ENCODE measurements at regions not wholly inside any gene's neighbourhood (a gene's known extent, or its start where the extent isn't known, plus 50 kb on each side); places are given as distances from the start of the nearest gene placed in this dataset.

DNA sequence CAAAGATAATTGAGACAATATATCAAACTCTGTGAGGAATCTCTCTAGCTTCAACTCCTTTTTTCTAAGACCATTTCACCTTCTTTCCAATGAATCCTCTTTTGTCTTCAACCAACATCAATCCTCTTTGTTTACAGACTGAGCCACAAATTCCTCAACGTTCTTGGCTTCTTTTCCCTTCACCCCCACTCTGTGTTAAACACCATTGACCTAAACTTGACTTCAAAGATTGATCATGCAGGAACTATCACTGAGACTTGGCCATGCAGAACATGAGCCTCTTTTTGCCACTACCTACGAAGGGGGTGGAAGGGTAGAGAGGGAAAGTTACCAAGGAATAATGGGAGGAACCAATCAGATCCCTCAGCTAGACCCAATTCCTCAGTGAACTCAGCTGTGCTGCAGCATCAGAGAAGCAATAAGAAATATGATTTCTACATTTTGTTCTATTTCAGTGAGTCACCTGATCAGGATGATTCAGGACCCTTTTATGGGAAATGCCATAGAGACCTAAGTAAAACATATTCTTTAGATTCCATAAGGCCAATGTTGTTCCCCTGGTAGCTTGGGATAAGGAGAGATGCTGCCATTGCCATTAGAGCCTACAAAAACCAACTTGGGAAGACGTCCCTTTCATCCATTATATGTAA, 187.7 kb upstream of the RGMB start:
- DNase-seq = no peak

DNA sequence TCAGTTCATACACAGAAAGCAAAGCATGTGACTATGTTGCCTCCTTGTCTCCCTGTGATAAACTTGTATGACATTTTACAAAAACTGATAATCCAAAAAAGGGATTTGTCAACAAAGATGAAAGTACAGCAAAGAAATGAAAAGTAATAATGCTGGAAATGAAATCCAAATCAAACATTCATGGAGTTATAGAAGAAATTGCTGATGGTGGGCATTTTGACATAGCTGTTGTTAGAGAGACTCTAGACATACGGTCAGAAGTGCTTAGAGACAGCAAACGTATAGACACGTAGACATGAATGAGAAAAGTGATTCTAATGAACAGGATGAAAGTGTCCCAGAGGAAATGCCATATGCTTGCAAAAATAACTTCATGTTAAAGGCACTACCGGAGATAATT, 186.9 kb upstream of the RGMB start:
- DNase-seq = no peak

DNA sequence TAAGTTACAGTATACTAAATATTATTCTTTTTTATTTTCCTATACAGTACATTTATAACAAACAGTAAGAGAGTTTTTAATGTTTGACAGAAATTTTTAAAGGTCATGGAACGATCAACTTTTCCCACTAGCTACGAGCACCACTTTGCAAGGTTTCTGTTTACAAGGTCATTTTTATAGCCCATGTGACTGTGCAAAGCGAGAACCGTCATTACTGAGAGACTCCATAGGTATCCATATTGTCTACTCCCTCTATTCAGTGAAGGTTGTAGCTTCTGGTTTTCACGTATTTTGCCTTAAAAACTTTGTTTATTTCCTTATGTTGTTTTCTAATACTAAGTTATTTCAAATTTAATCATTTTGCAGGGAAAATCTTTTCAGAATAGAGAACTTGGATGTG, 186.3 kb upstream of the RGMB start:
- no peak for DNase-seq

DNA sequence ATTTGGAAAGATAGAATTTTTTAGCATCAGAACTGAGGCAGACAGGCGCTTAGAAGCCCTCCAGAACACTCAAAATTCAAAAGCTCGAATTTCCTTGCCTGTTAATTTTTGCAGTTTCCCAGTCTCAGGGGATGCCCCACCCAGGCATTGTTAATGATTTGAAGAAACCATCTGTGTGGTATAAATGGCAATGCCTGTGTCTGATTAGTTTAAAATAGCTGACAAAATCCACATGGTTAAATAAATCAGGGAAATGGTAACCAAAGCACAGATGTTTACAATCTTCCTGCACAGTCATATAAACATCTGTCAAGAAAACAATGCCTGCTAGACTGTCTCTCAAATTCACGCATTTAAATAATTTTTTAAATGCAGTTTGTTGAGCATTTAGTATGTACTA, 185.2 kb upstream of the RGMB start:
- no peak for DNase-seq

DNA sequence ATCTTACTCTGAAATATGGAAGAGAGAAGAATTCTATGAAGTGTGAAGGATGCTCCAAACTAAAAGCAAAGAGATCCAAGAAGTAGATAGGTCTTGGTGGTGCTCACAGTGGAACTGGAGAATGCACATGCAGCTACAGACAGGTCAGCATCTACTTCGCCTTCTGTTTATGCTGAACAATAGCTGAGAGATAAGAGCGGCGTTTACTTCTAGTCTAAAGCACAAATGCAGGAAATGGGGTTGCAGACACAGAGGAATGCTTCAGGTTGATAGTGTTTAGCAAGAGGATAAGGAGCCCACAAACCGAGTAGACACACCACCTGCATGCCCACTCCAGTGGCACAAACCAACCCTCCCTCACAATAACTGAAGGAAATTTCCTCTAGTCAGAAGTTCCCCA, 180.0 kb upstream of the RGMB start:
- no peak for DNase-seq

GRCh38 chr5:98594098-98594497, 179.4 kb upstream of the RGMB start:
- no peak for DNase-seq

DNA sequence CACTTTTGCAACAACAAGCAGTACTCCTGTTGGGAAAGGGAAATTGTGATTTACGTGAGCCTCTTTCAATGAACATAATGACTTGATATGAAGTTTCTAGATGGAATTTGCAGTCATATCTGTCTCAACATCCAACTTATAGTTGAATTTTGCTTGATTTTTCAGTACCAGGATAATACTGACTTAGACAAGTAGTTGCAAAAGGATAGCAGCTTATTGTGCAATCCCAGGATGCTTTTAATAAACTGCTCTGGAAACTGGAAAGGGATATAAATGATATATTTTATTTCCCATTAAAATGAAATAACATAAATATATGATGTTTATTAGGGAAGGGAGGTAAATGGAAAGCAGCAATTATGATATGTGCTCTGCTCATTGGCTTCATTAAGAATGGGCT, 174.4 kb upstream of the RGMB start:
- DNase-seq = no peak

GRCh38 chr5:98602534-98603112, 170.8 kb upstream of the RGMB start:
- DNase-seq = no peak

GRCh38 chr5:98603456-98603855, 170.0 kb upstream of the RGMB start:
- DNase-seq = no peak

- DNase-seq = no peak
These were observed 169.2 kb upstream of the RGMB start for GRCh38 chr5:98604301-98604700.

DNA sequence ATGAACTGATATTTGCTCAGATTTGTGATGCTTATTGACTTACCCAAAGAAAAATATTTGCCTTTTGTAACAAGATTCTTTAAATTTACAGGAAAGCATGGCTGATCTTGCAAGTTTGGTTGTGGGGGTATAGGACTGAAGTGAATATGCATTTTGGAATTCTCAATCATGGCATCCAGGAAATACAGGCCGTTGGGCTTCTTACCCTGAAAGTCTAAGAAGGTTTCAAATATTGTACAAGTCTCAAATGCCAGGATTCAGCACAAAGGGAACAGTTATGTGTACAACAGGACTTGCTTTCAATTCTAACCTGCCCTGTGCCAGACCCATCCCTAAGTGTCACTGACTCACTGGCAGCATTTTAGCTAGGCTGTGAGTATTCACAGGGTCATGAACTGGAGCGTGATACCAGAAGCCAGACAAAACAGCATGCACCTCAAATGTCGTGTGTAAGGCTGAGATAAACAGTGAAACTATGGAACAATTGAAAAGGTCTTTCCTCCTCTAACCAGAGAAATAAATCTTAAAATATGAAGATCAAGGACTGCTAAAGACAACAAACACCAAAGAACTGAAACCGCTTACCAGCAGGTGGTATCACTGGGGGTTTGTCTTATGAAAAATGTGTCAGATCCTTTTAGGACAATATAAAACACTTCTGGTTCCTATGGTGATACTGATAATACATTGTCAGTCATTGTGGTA, 168.6 kb upstream of the RGMB start:
- DNase-seq = no peak

GRCh38 chr5:98605426-98605825, 168.0 kb upstream of the RGMB start:
- DNase-seq = no peak

- DNase-seq = no peak
These were observed 166.5 kb upstream of the RGMB start for GRCh38 chr5:98606961-98607360.

DNA sequence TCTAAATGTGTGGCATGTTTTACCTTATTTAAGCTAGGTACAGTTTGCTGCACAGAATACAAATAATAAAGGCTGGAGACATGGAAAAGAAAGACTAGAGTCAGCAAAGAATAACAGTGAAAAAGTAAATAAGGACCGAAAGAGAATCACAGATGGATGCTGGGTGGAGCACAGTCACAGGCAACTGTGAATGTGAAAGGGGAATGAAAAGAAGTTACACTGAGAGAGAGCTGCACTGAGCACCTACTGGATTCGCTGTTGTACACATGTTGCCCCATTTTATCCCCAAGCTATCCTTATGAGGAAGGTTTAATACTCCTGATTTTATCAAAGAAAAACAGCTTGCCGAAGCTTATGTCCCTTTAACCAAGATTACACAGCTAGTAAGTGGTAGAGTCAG, 165.4 kb upstream of the RGMB start:
- no peak for DNase-seq

DNA sequence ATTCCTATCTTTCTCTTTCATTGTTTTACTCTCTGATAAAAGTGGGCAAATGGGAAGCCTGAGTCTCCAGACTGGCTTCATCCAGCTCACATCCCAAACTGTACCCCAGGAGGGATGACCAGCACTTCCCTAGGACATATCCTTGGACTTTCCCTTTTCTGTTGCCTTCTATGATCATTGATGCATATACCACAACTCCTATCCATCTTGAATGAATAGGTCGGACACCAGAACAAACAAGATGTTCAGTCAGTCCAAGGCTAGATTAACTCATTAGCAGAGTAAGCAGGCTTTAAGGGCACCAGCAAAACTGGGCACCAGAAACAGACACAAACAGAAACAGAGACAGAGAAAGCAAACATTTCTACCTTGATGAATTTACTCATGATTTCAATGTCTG, 159.1 kb upstream of the RGMB start:
- DNase-seq = no peak

- no peak for DNase-seq
These were observed 151.6 kb upstream of the RGMB start for GRCh38 chr5:98621821-98622220.

DNA sequence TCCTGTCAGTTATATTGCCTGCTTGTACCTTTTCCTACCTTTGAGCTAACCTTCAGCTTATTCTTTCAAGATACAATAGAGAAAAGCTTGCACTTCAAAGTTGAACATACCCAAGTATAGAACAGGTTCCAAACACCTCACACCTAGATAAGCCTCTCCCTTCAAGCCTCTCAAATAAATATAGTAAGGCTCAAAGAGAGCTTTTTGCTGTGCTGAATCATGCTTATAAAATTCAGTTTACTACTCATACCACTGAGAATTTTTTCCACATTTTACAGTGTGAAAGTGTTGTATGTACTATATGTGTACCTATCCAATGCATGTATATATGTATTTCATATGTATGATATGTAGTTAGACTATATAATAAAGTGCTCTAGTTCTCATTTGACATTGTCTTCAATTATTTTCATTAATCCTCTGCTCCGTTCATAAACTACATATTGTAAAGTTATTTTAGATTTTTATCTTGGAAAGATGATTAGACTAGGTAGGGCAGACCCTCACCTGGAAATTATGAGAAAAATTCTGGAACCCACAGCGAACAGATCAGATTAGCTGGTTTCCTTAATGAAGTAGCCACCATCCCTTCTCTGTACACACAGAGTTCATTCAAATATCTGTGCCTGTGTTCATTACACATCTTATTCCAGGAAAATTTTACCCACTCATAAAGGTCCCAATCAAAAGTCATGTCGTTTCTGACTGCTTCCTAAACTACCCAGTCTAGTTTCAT, 149.2 kb upstream of the RGMB start:
- DNase-seq = no peak

DNA sequence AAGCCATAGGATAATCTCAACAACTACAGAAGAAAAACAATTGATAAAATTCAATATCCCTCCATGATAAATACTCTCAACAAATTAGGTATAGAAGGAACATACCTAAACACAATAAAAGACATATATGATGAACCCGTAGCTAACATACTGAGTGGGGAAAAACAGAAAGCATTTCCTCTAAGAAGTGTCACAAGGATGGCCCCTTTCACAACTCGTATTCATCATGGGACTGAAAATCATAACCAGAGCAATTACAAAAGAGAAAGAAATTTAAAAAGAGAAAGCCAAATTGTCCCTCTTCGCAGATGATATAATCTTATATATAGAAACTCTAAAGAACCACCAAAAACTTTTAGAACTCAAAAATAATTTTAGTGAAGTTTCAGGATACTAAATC, 146.3 kb upstream of the RGMB start:
- DNase-seq = no peak

- no peak for DNase-seq
These were observed 142.8 kb upstream of the RGMB start for GRCh38 chr5:98630621-98631020.

DNA sequence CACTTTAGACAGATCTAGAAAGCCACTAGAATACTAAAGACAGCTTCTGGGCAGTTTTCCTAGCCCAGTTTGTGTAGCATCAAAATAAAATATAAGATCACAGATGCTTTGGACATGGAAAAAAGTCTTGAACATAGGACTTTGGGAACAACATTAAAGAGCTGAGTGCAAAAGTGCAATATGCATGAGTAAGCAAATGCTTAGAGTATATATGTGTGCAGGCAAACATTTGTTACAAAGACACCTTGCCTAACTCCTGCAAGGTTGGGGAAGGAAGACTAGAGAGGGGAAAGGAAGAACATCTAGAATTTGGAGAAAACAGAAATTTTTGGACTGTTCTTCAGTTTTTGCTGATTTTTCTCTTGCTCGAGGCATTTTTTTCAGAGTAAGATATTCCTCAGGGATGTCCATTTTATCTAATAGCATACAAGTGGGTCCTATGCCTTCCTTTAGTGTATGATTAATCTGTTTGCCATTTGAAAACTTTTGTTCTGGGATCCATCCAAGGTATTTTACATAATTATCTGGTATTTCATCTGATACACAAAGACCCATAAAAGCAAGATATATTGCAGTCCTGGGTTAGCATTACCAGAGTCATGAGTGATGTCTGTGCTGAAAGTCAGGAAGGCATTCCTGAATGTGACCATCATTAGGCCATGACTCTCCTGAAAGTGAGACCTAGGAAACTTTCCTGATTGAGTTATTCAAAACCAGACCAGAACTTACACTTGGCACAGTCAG, 142.0 kb upstream of the RGMB start:
- DNase-seq = no peak

DNA sequence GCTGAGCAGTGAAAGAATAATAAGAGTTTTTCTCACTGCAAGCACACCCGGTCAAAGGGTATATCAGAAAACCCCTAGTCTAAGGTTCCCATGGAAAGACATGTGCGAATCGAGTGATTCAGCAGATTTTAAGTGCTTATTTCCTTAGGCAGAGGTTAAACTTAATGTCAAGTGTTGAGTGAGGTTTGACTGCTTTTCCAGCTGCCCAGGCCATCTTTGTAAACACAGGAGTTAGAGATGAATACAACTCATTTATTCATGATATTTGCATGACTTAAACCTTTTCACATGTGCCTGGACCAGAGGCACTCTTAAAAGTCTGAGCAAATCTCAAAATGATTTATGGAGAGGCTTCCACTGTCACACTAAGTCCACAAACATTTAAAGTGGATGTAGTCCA, 137.8 kb upstream of the RGMB start:
- DNase-seq = no peak

DNA sequence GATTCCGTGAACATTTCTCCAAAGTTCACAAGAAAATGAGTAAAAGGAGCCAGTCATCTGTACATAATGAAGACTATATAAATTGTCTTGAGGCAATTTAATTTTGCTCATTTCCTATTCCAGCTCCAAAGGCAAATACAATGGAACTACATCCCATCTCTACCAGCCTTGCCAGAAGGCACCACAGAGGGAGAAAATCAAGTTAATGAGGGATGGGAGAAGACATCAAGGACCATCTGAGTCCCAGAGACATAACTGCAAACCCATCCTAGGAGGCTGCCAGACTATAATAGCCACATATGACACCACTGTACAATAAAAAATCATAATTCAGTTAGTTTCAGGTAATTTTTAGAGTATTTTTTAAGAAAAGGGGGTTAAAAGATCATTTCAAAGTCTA, 136.3 kb upstream of the RGMB start:
- DNase-seq = no peak

GRCh38 chr5:98637557-98637956, 135.9 kb upstream of the RGMB start:
- no peak for DNase-seq

Measured in activated T-cell treated with anti-CD3 and anti-CD28 coated beads, Interleukin-2, amount 50 U/mL, for 48 hours (primary cell).